RWPE2 (cell line): ENCODE measurements at regions not wholly inside any gene's neighbourhood (a gene's known extent, or its start where the extent isn't known, plus 50 kb on each side); places are given as distances from the start of the nearest gene placed in this dataset.
"Not testable (repeated sequence)": the region's sequence is repeated elsewhere in the genome, so short reads cannot be mapped to it uniquely, and the experiment has no call there.

ENCODE experiments used
- ATAC-seq: fragments of 200-7000 bp; cut with Tn5 transposase; 3 replicates; pipeline ENCODE4 v1.9.1; 2021; ENCODE audit warnings: low read depth
- DNase-seq: peaks from one replicate; pipeline ENCODE4 v3.0.0-alpha.2; 2020; ENCODE audit warnings: low spot score
- H3K27ac ChIP-seq: fragments of 450-650 bp; 2 replicates; pipeline ENCODE4 v1.5.1; 2017; ENCODE audit warnings: mild to moderate bottlenecking; ENCODE audit not compliant: poor library complexity, severe bottlenecking
- H3K27me3 ChIP-seq: fragments of 250-450 bp; sonication (Bioruptor Pico); 2 replicates; pipeline ENCODE4 v1.5.1; 2021; ENCODE audit warnings: mild to moderate bottlenecking, moderate library complexity; ENCODE audit not compliant: insufficient read depth, poor library complexity, severe bottlenecking
- H3K36me3 ChIP-seq: fragments of 250-450 bp; sonication (Bioruptor Pico); 2 replicates; pipeline ENCODE4 v1.5.1; 2020; ENCODE audit warnings: low read depth, mild to moderate bottlenecking, moderate library complexity
- H3K4me1 ChIP-seq: fragments of 250-450 bp; sonication (Bioruptor Pico); 2 replicates; pipeline ENCODE4 v1.5.1; 2021; ENCODE audit warnings: mild to moderate bottlenecking, moderate library complexity; ENCODE audit not compliant: insufficient read depth, poor library complexity, severe bottlenecking
- H3K4me3 ChIP-seq: fragments of 250-450 bp; sonication (Bioruptor Pico); 2 replicates; pipeline ENCODE4 v1.5.1; 2021; ENCODE audit warnings: mild to moderate bottlenecking, moderate library complexity; ENCODE audit not compliant: severe bottlenecking
- H3K9me3 ChIP-seq: fragments of 250-450 bp; sonication (Bioruptor Pico); 2 replicates; pipeline ENCODE4 v1.5.1; 2021; ENCODE audit warnings: mild to moderate bottlenecking, moderate library complexity; ENCODE audit not compliant: severe bottlenecking
- CTCF ChIP-seq: fragments of 450-650 bp; IDR thresholded peaks from one replicate; pipeline ENCODE4 v1.5.1; 2017; ENCODE audit warnings: mild to moderate bottlenecking, moderate library complexity; ENCODE audit not compliant: poor library complexity, severe bottlenecking

GRCh38 chr16:87033541-87034300, 283.5 kb downstream of the C16orf95 start:
- no peaks in the 10 kb centered on the region for H3K27me3 ChIP-seq
- TF ChIP-seq CTCF: no peak

GRCh38 chr16:87034317-87034716, 282.9 kb downstream of the C16orf95 start:
- ATAC-seq (no peak), DNase-seq (no peak)
- H3K4me3 ChIP-seq: no peak overlapping the region
- H3K27me3 ChIP-seq: no peaks in the 10 kb centered on the region
- H3K4me1 ChIP-seq: no peaks in the 10 kb centered on the region
- H3K27ac ChIP-seq: no peak overlapping the region
- TF ChIP-seq CTCF: no peak
- no peaks in the 10 kb centered on the region for H3K9me3 ChIP-seq
- no peaks in the 10 kb centered on the region for H3K36me3 ChIP-seq

More at GRCh38 chr16:87033541-87034300, 283.5 kb downstream of the C16orf95 start:
- Histone ChIP-seq H3K4me3 (no peak overlapping the region), H3K36me3 (no peaks in the 10 kb centered on the region), H3K27ac (no peak overlapping the region), H3K9me3 (no peaks in the 10 kb centered on the region), H3K4me1 (no peaks in the 10 kb centered on the region)
- ATAC-seq (no peak), DNase-seq (no peak)

- H3K36me3 ChIP-seq: no peaks in the 10 kb centered on the region
- DNase-seq (no peak), ATAC-seq (no peak)
- H3K4me1 ChIP-seq: no peaks in the 10 kb centered on the region
- no peak overlapping the region for H3K27ac ChIP-seq
- no peak for TF ChIP-seq CTCF
- no peak overlapping the region for H3K4me3 ChIP-seq
- H3K27me3 ChIP-seq: no peaks in the 10 kb centered on the region
- no peaks in the 10 kb centered on the region for H3K9me3 ChIP-seq
Observed at GRCh38 chr16:87035053-87035452, 282.1 kb downstream of the C16orf95 start.

GRCh38 chr16:87037012-87037411, 280.2 kb downstream of the C16orf95 start:
- Histone ChIP-seq H3K27ac (no peak overlapping the region), H3K9me3 (no peaks in the 10 kb centered on the region), H3K4me3 (no peak overlapping the region), H3K4me1 (no peaks in the 10 kb centered on the region), H3K27me3 (no peaks in the 10 kb centered on the region), H3K36me3 (no peaks in the 10 kb centered on the region)
- DNase-seq (no peak), ATAC-seq (no peak)
- no peak for TF ChIP-seq CTCF

- not testable (repeated sequence) for ATAC-seq, H3K27me3 ChIP-seq
Observed at GRCh38 chr16:87038528-87038927, 278.7 kb downstream of the C16orf95 start.

More at GRCh38 chr16:87038528-87038927, 278.7 kb downstream of the C16orf95 start:
- H3K4me3 ChIP-seq, DNase-seq, H3K9me3 ChIP-seq, H3K36me3 ChIP-seq, H3K27ac ChIP-seq, H3K4me1 ChIP-seq: not testable (repeated sequence)
